HG03025 (cell line): ENCODE measurements at regions not wholly inside any gene's neighbourhood (a gene's known extent, or its start where the extent isn't known, plus 50 kb on each side); places are given as distances from the start of the nearest gene placed in this dataset.
"Not testable (repeated sequence)": the region's sequence is repeated elsewhere in the genome, so short reads cannot be mapped to it uniquely, and the experiment has no call there.

Source experiments
- ATAC-seq: cut with Tn5 transposase; IDR thresholded peaks from one replicate; pipeline ENCODE4 v1.9.1; 2021; ENCODE audit warnings: mild to moderate bottlenecking, moderate library complexity; ENCODE audit not compliant: unreplicated experiment, low FRiP score

GRCh38 chr7:84883570-84883969 lies 303.3 kb downstream of the SEMA3D start:
- not testable (repeated sequence) for ATAC-seq

- ATAC-seq: not testable (repeated sequence)
Measured at GRCh38 chr7:84880326-84880997, 306.4 kb downstream of the SEMA3D start.

GRCh38 chr7:84879570-84880325 lies 307.1 kb downstream of the SEMA3D start:
- no peak for ATAC-seq

GRCh38 chr7:84877943-84878570 lies 308.8 kb downstream of the SEMA3D start:
- ATAC-seq: no peak

- ATAC-seq: no peak
Measured at GRCh38 chr7:84876061-84876821, 310.6 kb downstream of the SEMA3D start.

- no peak for ATAC-seq
Measured at GRCh38 chr7:84865560-84865959, 321.3 kb downstream of the SEMA3D start.

GRCh38 chr7:84857336-84857735 lies 329.5 kb downstream of the SEMA3D start:
- no peak for ATAC-seq

- ATAC-seq: no peak
Measured at GRCh38 chr7:84855758-84856157, 331.1 kb downstream of the SEMA3D start.

- ATAC-seq: not testable (repeated sequence)
Measured at GRCh38 chr7:84848974-84849372, 337.9 kb downstream of the SEMA3D start.

- no peak for ATAC-seq
Measured at GRCh38 chr7:84848219-84848973, 338.5 kb downstream of the SEMA3D start.

- ATAC-seq: no peak
Measured at GRCh38 chr7:84847790-84848189, 339.1 kb downstream of the SEMA3D start.

- ATAC-seq: no peak
Measured at GRCh38 chr7:84847038-84847437, 339.8 kb downstream of the SEMA3D start.

GRCh38 chr7:84845971-84846370 lies 340.9 kb downstream of the SEMA3D start:
- ATAC-seq: no peak

- ATAC-seq: no peak
Measured at GRCh38 chr7:84844771-84845170, 342.1 kb downstream of the SEMA3D start.

- no peak for ATAC-seq
Measured at GRCh38 chr7:84841809-84842208, 345.0 kb downstream of the SEMA3D start.

- no peak for ATAC-seq
Measured at GRCh38 chr7:84838857-84839256, 348.0 kb downstream of the SEMA3D start.

- no peak for ATAC-seq
Measured at GRCh38 chr7:84837405-84837804, 349.5 kb downstream of the SEMA3D start.

- no peak for ATAC-seq
Measured at GRCh38 chr7:84829719-84830118, 357.1 kb downstream of the SEMA3D start.

- no peak for ATAC-seq
Measured at GRCh38 chr7:84824057-84824651, 362.7 kb downstream of the SEMA3D start.

GRCh38 chr7:84823530-84823929 lies 363.3 kb downstream of the SEMA3D start:
- no peak for ATAC-seq
